Left lung (tissue), 4 donors: ENCODE measurements at regions not wholly inside any gene's neighbourhood (a gene's known extent, or its start where the extent isn't known, plus 50 kb on each side); places are given as distances from the start of the nearest gene placed in this dataset.

Experiments
- ATAC-seq: fragments of 200-7000 bp; cut with Tn5 transposase; one replicate; pipeline ENCODE4 v1.9.1; 2020; ENCODE audit warnings: moderate library complexity
- DNase-seq, 4 donors: peaks; one replicate each; pipeline ENCODE4 v3.0.0-alpha.2; 2013 to 2020
- H3K27ac ChIP-seq, 2 donors: fragments of 200-600 bp; sonication (generic) in 1 of 2; one replicate each; pipeline versions ENCODE4 v1.5.0 to v1.8.0; 2020 to 2021
- H3K27me3 ChIP-seq, 2 donors: fragments of 200-600 bp; sonication (generic) in 1 of 2; one replicate each; pipeline versions ENCODE4 v1.5.0 to v1.8.0; 2020 to 2021
- H3K36me3 ChIP-seq, 2 donors: fragments of 200-600 bp; sonication (generic) in 1 of 2; one replicate each; pipeline versions ENCODE4 v1.5.0 to v1.8.0; 2020 to 2021
- H3K4me1 ChIP-seq, 2 donors: fragments of 200-600 bp; one replicate each; pipeline ENCODE4 v1.8.0; 2021
- H3K4me3 ChIP-seq, 2 donors: fragments of 200-600 bp; sonication (generic) in 1 of 2; one replicate each; pipeline versions ENCODE4 v1.5.0 to v1.8.0; 2020 to 2021; ENCODE audit warnings: mild to moderate bottlenecking in 1 of 2
- H3K9me3 ChIP-seq, 2 donors: fragments of 200-600 bp; sonication (generic) in 1 of 2; one replicate each; pipeline versions ENCODE4 v1.5.0 to v1.8.0; 2020 to 2021
- CTCF ChIP-seq, 2 donors: fragments of 200-600 bp; sonication (generic) in 1 of 2; IDR thresholded peaks; one replicate each; pipeline versions ENCODE4 v1.5.0 to v1.8.0; 2021; ENCODE audit warnings: antibody characterized with exemption in 2 of 2
- intact Hi-C, 2 donors: fragments of 100-400 bp; cut with DNase I; formaldehyde crosslinking; loops; one replicate each; pipeline versions ENCODE4 v1.11.2 to v1.14.2; 2022
- donor health status: DM: no; HTN: yes; CAD: no.
- donor health status: DM: no; HTN: no; CAD: no.

- no peak for TF ChIP-seq CTCF (IDR thresholded peaks at IDR 0.05)
- ATAC-seq (no peak), DNase-seq (no peak)
- no peaks in the 10 kb centered on the region for H3K4me1 ChIP-seq
- H3K36me3 ChIP-seq = no peaks in the 10 kb centered on the region
- intact Hi-C loops = no loop called here
- no peak overlapping the region for H3K27ac ChIP-seq
- no peak overlapping the region for H3K4me3 ChIP-seq
- H3K27me3 ChIP-seq = no peaks in the 10 kb centered on the region
- H3K9me3 ChIP-seq = no peaks in the 10 kb centered on the region
These were observed 60.6 kb upstream of the GRIA1 start for GRCh38 chr5:153429761-153430380.

GRCh38 chr5:153432583-153432982 is 57.9 kb upstream of the GRIA1 start:
- Histone ChIP-seq H3K4me3 (no peak overlapping the region), H3K36me3 (no peaks in the 10 kb centered on the region), H3K9me3 (no peaks in the 10 kb centered on the region), H3K4me1 (no peaks in the 10 kb centered on the region), H3K27me3 (no peaks in the 10 kb centered on the region), H3K27ac (no peak overlapping the region)
- ATAC-seq = no peak
- DNase-seq = no peak
- intact Hi-C loops = no loop called here
- no peak for TF ChIP-seq CTCF (IDR thresholded peaks at IDR 0.05)

- ATAC-seq (no peak), DNase-seq (no peak)
- intact Hi-C loops = no loop called here
- no peaks in the 10 kb centered on the region for H3K4me1 ChIP-seq
- no peaks in the 10 kb centered on the region for H3K9me3 ChIP-seq
- no peak overlapping the region for H3K4me3 ChIP-seq
- no peak for TF ChIP-seq CTCF (IDR thresholded peaks at IDR 0.05)
- no peaks in the 10 kb centered on the region for H3K36me3 ChIP-seq
- no peak overlapping the region for H3K27ac ChIP-seq
- H3K27me3 ChIP-seq = no peaks in the 10 kb centered on the region
These were observed 53.2 kb upstream of the GRIA1 start for GRCh38 chr5:153437251-153437650.

- intact Hi-C loops = no loop called here
- H3K36me3 ChIP-seq = no peaks in the 10 kb centered on the region
- no peak for ATAC-seq
- TF ChIP-seq CTCF (IDR thresholded peaks at IDR 0.05) = no peak
- H3K4me3 ChIP-seq = no peak overlapping the region
- H3K9me3 ChIP-seq = no peaks in the 10 kb centered on the region
- no peak overlapping the region for H3K27ac ChIP-seq
- no peak for DNase-seq
- no peaks in the 10 kb centered on the region for H3K4me1 ChIP-seq
- no peaks in the 10 kb centered on the region for H3K27me3 ChIP-seq
These were observed 51.3 kb upstream of the GRIA1 start for GRCh38 chr5:153439130-153439529.
